Parathyroid adenoma (tissue), 2 donors: ENCODE measurements at regions not wholly inside any gene's neighbourhood (a gene's known extent, or its start where the extent isn't known, plus 50 kb on each side); places are given as distances from the start of the nearest gene placed in this dataset.

Experiments
- H2AFZ ChIP-seq: fragments of 300-600 bp; sonication (generic); one replicate; pipeline ENCODE4 v1.7.0; 2017; ENCODE audit warnings: antibody characterized with exemption, mild to moderate bottlenecking
- H3K27ac ChIP-seq: fragments of 300-600 bp; sonication (generic); one replicate; pipeline ENCODE4 v1.7.0; 2017
- H3K27me3 ChIP-seq: fragments of 300-600 bp; sonication (generic); one replicate; pipeline ENCODE4 v1.7.0; 2017; ENCODE audit warnings: low read length; ENCODE audit not compliant: control insufficient read depth, insufficient read depth
- H3K36me3 ChIP-seq: fragments of 300-600 bp; sonication (generic); one replicate; pipeline ENCODE4 v1.7.0; 2017; ENCODE audit warnings: low read length; ENCODE audit not compliant: control insufficient read depth, insufficient read depth
- H3K4me1 ChIP-seq: fragments of 300-600 bp; sonication (generic); one replicate; pipeline ENCODE4 v1.7.0; 2017; ENCODE audit warnings: control low read depth
- H3K4me2 ChIP-seq: fragments of 300-600 bp; sonication (generic); one replicate; pipeline ENCODE4 v1.7.0; 2017; ENCODE audit warnings: low read length
- H3K4me3 ChIP-seq: fragments of 300-600 bp; sonication (generic); one replicate; pipeline ENCODE4 v1.7.0; 2017; ENCODE audit warnings: low read depth, low read length
- H3K79me2 ChIP-seq: fragments of 300-600 bp; sonication (generic); one replicate; pipeline ENCODE4 v1.7.0; 2017; ENCODE audit warnings: control low read depth
- H3K9ac ChIP-seq: fragments of 300-600 bp; sonication (generic); one replicate; pipeline ENCODE4 v1.7.0; 2017; ENCODE audit warnings: mild to moderate bottlenecking
- H3K9me3 ChIP-seq: fragments of 300-600 bp; sonication (generic); one replicate; pipeline ENCODE4 v1.7.0; 2017; ENCODE audit warnings: low read length; ENCODE audit not compliant: control insufficient read depth
- CTCF ChIP-seq: fragments of 300-600 bp; sonication (generic); IDR thresholded peaks from one replicate; pipeline ENCODE4 v1.7.0; 2017; ENCODE audit warnings: antibody characterized with exemption, mild to moderate bottlenecking
- donor health status: primary hyperparathyroidism.

GRCh38 chr2:2837746-2838547 lies 506.9 kb upstream of the MYT1L start:
- Histone ChIP-seq H3K79me2 (no peaks in the 10 kb centered on the region), H2AFZ (no peak overlapping the region), H3K4me1 (no peaks in the 10 kb centered on the region), H3K4me2 (no peak overlapping the region), H3K27me3 (no peaks in the 10 kb centered on the region), H3K27ac (no peak overlapping the region), H3K36me3 (no peaks in the 10 kb centered on the region), H3K4me3 (no peak overlapping the region), H3K9ac (no peak overlapping the region), H3K9me3 (no peaks in the 10 kb centered on the region)
- no peak for TF ChIP-seq CTCF

- no peaks in the 10 kb centered on the region for H3K9me3 ChIP-seq
- H3K9ac ChIP-seq, result no peak overlapping the region
- H3K27me3 ChIP-seq, result no peaks in the 10 kb centered on the region
- no peak for TF ChIP-seq CTCF
- peaks cover 5% of the 10 kb centered on the region for H3K4me1 ChIP-seq
- H3K4me2 ChIP-seq, result no peak overlapping the region
- H3K79me2 ChIP-seq, result no peaks in the 10 kb centered on the region
- H3K27ac ChIP-seq, result no peak overlapping the region
- no peak overlapping the region for H3K4me3 ChIP-seq
- H2AFZ ChIP-seq, result no peak overlapping the region
- no peaks in the 10 kb centered on the region for H3K36me3 ChIP-seq
These were observed 505.4 kb upstream of the MYT1L start for GRCh38 chr2:2836343-2837070.

- H3K4me3 ChIP-seq, result no peak overlapping the region
- no peaks in the 10 kb centered on the region for H3K36me3 ChIP-seq
- no peak for TF ChIP-seq CTCF
- no peak overlapping the region for H3K4me2 ChIP-seq
- H3K4me1 ChIP-seq, result peaks cover 7% of the 10 kb centered on the region
- H3K9ac ChIP-seq, result no peak overlapping the region
- H3K9me3 ChIP-seq, result no peaks in the 10 kb centered on the region
- H3K27me3 ChIP-seq, result no peaks in the 10 kb centered on the region
- H3K27ac ChIP-seq, result no peak overlapping the region
- H3K79me2 ChIP-seq, result no peaks in the 10 kb centered on the region
- no peak overlapping the region for H2AFZ ChIP-seq
These were observed 503.6 kb upstream of the MYT1L start for GRCh38 chr2:2834516-2835254.

GRCh38 chr2:2834105-2834504 lies 503.0 kb upstream of the MYT1L start:
- Histone ChIP-seq H3K27me3 (no peaks in the 10 kb centered on the region), H3K27ac (no peak overlapping the region), H3K9ac (no peak overlapping the region), H3K4me3 (no peak overlapping the region), H3K9me3 (no peaks in the 10 kb centered on the region), H3K4me2 (no peak overlapping the region), H3K36me3 (no peaks in the 10 kb centered on the region), H3K79me2 (no peaks in the 10 kb centered on the region), H2AFZ (no peak overlapping the region), H3K4me1 (peaks cover 7% of the 10 kb centered on the region)
- TF ChIP-seq CTCF, result no peak
